HG03175 (cell line): ENCODE measurements at regions not wholly inside any gene's neighbourhood (a gene's known extent, or its start where the extent isn't known, plus 50 kb on each side); places are given as distances from the start of the nearest gene placed in this dataset.
"Not testable (repeated sequence)": the region's sequence is repeated elsewhere in the genome, so short reads cannot be mapped to it uniquely, and the experiment has no call there.

Experiments
- ATAC-seq: cut with Tn5 transposase; IDR thresholded peaks from one replicate; pipeline ENCODE4 v1.9.1; 2021; ENCODE audit warnings: mild to moderate bottlenecking, moderate library complexity; ENCODE audit not compliant: unreplicated experiment

DNA sequence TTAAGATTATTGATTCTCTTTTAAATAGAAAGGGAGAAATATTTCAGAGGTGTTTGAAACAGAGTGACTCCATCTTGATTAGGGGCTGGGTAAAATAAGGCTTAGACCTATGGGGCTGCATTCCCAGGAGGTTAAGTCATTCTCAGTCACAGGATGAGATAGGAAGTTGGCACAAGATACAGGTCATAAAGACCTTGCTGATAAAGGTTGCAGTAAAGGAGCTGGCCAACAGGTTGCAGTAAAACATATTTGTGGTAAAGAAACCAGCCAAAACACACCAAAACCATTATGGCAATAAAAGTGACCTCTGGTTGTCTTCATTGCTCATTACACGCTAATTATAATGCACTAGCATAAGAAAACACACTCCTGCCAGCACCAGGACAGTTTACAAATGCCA lies 165.0 kb downstream of the SPIN4 start:
- no peak for ATAC-seq

DNA sequence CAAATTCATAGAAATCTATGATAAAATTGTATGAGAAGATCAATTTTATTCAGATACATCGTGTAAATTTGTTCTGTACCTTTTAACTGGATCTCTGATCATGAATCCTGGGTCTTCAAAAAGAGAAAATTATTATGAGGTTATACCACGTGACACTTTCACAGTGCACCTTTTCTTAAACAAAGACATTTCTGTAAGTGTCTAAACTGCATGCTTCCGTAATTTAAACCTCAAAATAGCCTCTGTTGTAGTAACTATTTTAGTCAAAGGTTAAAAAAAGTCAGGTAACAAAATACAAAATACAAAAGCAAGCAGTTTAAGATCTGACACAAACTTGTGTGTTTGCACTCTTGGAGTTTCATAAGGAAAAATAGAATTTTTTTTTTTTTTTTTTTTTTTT lies 171.3 kb downstream of the SPIN4 start:
- ATAC-seq, result not testable (repeated sequence)

DNA sequence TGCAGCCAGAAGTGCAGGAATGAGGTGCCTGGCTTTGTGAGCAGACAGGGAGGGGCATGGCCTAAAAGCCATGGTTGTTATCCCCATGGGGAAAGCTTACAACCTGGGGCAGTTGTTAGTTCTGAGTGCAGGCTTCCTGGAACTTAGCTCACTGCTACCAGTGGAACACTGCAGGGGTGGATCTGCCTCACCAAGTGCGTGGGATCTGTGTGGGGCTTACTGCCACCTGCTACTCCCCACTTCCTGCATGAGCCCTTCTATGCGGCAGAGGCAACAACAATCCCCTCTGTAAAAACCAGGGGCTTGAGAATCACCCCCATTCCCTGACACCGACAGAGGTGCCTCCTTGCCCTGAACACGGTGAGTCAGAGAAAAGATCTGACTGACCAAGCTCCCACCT lies 174.6 kb downstream of the SPIN4 start:
- ATAC-seq, result not testable (repeated sequence)

DNA sequence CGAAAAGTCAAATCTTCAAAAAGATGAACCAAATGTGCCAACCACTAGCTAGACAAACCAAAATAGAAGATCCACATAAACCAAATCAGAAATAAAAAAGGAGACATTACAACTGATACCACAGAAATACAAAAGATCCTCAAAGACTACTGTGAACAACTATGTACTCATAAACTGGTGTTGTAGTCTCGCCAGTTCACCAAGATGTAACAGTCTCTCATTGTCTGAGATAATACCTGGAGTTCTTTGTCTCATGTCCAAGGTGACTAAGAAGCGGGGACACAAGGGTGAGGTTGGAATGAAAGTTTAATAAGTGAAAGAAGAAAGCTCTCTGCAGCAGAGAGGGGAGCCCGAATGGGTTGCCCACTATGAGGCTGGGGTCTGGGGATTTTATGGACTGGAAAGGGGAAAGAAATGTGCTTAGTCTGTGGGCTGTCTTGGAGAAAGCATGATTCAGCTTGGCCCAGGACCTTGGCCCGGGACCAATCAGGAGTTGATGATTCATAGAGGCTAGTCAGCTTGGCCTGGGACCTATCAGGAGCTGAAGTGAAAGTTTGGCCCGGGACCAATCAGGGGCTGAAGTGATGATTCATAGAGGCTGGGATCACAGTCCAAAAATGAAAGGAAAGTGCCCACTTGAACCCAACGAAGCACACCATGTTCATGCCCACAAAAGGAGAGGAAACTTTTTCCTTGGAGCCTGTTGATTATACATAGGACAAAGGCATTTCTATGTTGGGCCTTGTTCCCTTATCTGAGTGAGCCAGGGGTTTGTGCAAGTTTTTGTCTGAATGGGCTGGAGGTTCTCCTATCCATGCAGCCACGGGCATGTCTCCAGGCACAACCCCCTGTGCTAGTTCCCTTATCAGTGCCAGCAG lies 177.1 kb downstream of the SPIN4 start:
- ATAC-seq, result not testable (repeated sequence)

DNA sequence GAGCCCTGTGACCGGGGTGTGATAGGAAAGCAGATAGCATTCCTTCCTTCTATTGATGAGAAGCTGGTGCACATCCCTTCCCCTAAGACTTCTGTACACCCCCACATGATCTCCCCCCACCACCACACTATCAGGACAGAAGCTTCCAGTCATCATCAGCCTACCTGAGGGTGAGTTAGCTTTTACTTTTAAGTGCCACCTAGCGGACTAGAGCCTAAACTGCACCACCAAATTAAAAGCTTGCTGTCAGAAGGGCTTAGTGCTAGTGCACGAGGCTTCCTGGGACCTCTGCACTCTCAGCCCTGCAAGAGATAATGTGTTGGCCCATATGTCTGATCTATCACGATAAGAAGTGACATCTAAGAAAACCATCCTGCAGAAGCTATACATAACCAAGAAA lies 181.7 kb downstream of the SPIN4 start:
- ATAC-seq, result not testable (repeated sequence)

DNA sequence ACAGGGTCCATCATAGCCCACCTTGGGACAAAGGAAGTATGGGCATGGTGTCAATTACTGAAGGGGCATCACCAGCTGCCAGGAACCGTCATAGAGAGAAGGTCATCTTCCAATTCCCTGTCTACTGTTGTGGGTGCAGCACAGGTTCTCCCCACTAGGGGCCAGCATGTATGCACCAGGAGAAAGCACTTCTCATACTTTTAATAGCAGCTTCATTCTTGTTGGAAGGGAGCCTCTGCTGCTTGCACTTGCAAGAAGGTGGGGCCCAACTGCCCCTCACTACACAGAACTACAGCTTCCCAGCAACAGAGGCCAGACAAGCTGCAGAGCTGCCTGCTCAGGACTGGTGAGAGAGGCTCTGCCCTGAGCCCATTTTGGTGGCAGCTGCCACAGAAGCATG lies 182.2 kb downstream of the SPIN4 start:
- peak; percentile 41 for ATAC-seq

DNA sequence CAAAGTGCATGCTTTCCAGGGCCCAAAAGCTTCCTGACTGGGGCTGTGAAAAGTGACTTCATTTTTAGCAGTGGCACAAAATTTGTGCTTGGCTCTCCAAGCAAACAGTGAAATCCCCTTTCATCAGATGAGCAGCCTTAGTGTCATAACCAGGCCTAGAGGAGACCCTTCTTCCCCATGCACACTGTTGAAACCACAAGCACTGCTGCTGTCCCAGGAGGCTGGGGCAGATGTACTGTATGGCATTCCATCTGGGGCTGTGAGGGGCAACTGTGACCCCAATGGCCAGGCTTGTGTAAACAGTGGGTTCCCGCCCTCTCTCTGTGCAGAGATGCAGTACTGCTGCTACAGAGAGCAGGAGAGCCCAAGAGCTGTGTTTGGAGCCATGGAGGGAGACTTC lies 184.1 kb downstream of the SPIN4 start:
- not testable (repeated sequence) for ATAC-seq

DNA sequence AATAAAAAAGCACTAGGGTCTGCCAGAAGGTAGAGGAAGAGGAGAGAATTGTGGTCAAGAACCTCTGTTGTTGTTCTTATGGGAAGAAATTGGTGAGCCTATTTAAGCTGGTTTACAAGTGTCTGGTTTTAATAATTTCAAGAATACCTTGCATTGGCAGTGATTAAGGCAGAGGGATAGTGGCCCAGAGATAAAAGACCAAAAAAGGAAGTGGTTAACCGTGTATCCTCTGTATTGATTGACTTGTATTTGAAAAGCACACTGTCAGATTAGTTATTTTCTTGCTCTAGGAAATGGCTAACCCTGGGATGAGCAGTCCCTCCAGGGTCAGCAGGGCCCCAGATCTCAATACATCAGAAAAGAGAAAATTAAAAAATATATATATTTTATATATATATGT lies 190.1 kb downstream of the SPIN4 start:
- ATAC-seq, result not testable (repeated sequence)

DNA sequence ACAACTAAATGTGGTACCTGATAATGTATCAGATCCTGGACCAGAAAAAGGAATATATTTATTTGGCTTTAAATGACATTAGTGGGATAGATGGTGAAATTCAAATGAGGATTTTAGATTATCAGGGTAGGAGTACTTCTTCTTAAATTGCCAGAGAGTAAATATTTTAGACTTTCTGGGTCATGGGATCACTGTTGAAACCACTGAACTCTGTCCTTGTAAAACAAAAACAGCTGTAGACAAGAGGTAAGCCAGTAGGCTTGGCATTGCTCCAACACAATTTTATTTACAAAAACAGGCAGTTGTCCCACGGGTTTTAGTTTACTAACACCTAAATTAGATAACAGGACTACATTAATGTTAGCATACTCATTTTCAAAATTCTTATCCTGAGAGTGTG lies 190.8 kb downstream of the SPIN4 start:
- not testable (repeated sequence) for ATAC-seq

DNA sequence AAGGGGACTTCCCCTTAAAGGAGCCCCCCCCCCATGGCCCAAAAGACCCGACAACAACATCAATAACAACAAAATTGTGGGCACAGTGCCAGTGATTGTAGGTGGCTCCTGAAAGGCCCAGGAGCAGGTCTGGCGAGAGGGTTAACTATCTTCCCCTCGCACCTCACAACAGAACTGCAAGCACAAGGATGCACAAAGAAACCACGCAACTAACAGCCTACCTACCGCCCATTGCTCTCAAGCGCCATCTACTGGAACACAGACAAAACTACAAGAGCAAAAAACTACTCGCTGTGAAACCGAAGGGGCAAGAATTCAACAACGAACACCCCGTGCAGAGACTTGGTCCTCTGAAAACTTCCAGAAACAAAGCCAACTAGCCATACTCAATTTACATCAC lies 205.6 kb downstream of the SPIN4 start:
- not testable (repeated sequence) for ATAC-seq

DNA sequence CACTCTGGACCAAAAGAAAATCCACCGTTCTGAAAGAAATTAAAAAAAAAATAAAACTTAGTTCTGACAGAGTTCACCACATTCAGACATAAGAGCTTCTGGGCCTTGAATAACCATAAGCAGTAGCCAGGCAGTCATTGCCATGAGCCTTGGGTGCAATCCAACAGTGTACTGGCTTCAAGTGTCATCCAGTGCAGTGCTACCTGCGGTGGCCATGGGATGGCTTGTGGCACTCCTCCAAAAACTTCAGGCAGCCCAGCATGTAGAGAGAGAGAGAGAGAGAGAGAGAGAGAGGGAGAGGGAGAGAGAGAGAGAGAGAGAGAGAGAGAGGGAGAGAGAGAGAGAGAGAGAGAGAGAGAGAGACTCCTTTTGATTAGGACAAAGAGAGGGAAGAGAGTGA lies 208.5 kb downstream of the SPIN4 start:
- ATAC-seq, result not testable (repeated sequence)

DNA sequence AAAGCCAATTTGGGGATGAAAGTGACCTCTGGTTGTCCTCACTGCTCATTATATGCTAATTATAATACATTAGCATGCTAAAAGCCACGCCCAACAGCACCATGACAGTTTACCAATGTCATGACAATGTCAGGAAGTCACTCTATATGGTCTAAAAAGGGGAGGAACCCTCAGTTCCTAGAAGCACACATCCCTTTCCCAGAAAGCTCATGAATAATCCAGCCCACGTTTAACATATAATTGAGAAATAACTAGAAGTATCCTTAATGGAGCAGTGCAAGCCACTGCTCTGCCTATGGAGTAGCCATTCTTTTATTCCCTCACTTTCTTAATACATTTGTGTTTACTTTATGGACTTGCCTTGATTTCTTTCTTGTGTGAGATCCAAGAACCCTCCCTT lies 215.3 kb downstream of the SPIN4 start:
- ATAC-seq, result not testable (repeated sequence)

DNA sequence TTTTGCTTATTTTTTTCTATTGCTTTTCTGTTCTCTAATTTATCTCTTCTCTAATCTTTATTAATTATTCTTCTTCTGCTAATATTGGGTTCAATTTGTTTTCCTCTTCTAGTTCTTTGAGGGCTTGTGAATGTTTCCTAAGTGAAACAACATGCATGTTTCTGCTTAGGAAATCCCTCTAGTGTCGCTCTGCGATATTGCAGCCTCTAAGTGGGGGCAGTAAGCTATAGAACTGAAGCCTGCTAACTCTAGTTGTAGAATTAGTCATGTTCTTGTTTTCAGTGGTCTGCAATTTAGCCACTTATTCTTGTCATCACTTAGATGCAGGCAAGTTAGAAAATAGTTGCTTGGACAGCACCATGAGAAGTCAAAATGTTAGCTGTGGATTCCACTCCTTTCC lies 222.6 kb downstream of the SPIN4 start:
- no peak for ATAC-seq

DNA sequence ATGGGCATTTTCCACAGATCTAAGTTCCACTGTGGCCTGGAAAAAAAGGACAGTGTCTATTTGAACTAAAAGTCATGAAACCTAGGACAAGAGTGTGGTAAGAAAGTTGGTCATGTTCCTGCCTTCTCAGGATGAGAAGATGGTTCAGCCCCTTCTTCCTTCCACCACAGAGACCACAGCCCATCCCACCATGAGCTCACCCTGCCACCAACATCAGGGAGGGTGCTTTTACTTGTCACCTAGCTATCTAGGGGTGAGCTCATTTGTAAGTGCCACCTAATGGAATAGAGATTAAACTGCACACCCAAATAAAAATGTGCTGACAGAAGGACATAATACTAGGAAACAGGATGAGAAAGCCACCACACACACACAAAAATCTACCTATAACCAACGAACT lies 235.9 kb downstream of the SPIN4 start:
- no peak for ATAC-seq

DNA sequence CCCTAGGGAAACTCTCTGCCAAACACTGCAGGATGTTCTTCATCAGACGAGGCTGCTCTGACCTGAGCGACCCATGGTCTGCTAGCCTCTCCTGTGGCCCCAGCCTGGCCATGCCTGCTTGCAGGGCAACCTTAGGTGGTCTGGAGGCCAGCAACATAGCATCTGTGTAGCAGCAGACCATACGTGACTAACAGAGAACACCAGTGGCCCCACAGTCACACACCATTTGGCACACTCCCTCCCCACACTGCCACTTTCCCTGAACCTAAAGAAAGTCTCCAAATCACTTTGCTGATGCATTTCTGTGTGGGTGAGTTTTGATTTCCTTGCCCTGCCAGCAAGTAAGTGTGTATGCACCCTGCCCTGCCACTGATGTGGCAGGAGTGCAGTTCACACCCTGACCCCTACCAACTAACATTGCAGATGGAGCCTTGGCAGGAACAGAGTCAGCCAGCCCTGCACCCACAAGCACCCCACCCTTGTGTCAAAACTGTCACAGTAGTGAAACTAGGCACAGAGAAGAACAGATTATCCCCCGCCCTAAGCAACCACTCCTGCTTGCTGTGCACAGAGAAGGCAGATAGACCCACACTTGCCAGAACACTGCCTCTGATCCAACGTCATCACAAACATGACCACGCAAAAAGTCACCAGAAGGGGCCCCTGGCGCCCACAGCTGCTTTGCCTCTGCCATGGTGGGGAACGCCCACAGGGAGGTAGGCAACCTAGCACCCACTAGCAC lies 249.1 kb downstream of the SPIN4 start:
- no peak for ATAC-seq

DNA sequence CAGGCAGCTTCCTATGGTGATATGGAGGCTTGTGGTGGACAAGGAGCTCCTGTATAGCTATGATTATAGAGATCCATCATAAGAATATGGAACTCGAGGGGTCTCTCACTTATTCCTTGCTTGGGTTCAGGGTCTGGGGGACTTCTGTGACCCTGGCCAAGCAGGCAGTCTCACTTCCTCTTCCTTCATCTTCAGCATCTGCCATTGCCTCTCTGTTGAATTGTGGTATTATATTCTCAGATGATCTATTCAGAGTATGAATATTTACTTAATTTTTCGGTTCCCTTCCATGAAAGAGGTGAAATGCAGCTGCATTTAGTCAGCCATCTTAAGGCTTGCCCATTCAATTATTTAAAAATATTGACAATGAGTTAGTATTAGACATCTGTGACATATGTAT lies 292.9 kb downstream of the SPIN4 start:
- ATAC-seq, result no peak

DNA sequence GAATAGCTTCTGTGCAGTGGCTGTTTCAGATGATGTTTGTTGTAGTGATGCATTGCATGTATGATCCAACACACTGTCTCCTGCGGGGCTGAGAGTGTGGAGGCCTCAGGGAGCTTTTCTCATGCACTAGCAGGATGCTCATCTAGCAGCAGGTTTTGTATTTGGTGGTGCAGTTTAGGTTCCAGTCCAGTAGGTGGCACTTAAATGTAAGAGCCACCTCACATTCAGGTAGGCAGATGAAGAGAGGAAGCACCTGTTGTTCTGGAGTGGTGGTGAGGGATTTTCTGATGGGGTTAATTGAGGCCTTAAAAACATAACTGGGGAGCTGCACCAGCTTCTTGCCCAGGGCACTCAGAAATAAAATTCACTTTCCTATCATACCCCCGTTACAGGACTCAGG lies 300.9 kb downstream of the SPIN4 start:
- ATAC-seq, result no peak

DNA sequence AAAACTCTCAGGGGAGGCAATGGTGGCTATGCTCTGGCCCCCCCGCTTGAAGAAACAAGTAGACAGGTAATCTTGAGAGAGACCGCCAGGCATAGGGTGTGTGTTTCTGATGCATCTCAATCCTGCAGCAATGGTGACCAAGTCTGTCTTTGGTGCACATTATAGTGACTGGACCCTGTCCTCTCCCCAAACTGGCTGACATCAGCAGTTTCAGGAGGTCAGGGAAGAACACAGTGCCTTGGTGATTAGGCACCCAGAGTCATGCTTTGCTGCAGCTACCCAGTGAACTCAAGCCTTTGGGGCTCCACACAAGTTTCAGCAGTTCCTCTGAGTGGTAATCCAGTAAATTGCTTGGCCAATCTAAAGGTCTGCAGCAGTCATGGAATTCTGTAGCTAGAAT lies 318.3 kb downstream of the SPIN4 start:
- no peak for ATAC-seq

DNA sequence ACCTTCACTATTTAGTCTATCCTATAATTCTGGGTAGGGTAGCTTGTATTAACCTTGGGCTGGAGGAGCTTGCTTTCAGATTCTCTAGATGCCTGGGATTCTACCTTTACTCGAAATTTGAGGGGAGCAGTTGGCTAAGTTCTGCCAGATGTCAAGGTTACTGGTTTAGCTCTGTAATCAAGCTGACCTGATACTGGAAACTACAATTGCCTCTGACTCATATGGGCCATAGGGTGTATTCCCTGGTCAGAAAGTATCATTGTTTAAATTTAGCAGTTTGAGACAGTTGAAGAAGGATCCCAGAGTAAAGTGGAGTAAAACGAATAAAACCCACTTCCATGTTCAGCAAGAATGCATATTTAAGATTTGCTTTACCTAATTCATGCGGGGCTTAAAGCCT lies 337.6 kb downstream of the SPIN4 start:
- no peak for ATAC-seq

DNA sequence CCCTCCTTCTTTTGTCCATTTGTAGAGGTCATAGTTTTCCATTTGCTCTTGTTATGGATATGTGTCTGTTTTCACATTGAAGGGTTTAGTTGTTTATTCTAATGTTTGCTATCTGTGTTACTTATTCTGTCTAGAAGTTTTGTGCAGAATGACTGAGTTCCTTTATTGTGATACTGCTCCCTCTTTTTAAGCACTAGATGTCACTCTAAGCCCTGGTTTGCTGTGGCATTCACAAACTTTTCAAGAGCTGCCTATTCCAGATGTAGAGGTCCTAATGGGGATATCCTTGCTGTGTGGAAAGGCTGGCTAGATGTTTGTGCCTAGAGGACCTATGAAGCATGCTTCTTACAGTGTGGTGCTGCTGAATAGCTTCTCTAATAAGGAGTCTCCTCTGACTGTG lies 338.6 kb downstream of the SPIN4 start:
- ATAC-seq, result no peak

DNA sequence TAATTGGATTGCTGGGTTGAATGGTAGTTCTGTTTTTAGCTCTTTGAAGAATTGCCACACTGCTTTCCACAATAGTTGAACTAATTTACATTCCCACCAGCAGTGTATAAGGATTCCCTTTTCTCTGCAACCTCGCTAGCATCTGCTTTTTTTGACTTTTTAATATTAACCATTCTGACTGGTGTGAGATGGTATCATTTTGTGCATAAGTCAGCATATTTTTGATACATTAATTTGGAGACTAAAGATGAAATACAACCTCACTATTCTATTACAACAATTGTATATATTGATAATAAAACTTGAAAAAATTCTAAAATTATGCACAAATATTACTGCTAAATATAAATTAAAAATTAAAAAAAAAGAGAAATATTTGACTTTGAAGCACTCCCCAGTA lies 350.9 kb downstream of the SPIN4 start:
- not testable (repeated sequence) for ATAC-seq
